ENCODE measurements at regions not wholly inside any gene's neighbourhood (a gene's known extent, or its start where the extent isn't known, plus 50 kb on each side); places are given as distances from the start of the nearest gene placed in this dataset.

DNA sequence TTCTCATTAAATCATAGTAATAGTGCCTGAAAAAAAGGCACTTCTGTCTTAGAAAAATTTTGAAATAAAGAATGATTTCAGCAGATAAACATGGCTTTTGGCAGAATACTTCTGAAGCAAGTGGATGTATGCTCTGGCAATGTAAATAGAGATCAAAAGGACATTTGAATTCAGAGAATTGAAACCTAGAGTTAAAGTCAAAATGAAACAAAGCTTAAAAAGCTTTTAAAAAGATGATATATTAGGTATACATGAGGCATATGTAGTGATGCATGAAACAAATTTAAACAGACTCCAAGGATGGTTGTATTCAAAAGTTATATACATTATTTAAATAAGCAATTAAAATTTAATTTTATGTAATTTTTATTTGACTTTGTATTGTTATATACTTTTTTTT is 1344.5 kb upstream of the TMEFF2 start:
- Histone ChIP-seq H3K79me1 (ENCODE audit: low read length) (no peaks in the 10 kb centered on the region), H3K4me1 (ENCODE audit: control insufficient read depth in 1 of 2, insufficient read depth in 2 of 2, low read length in 2 of 2) (peaks cover 0 to 3% of the 10 kb centered on the region in 2 experiments), H4K91ac (ENCODE audit: low read depth, low read length) (no peak overlapping the region), H3K36me3 (ENCODE audit: control insufficient read depth in 1 of 2, insufficient read depth in 2 of 2, low read length in 2 of 2) (no peaks in the 10 kb centered on the region), H3K79me2 (ENCODE audit: control insufficient read depth, insufficient read depth, low read length, poor library complexity) (no peaks in the 10 kb centered on the region), H2BK12ac (ENCODE audit: low read length) (no peak overlapping the region), H2BK5ac (ENCODE audit: low read depth, low read length, poor library complexity) (no peak overlapping the region), H2AFZ (ENCODE audit: insufficient read depth, low read length, poor library complexity) (no peak overlapping the region), H2AK5ac (ENCODE audit: low read length) (no peak overlapping the region), H3K27me3 (ENCODE audit: insufficient read depth, low read length) (no peaks in the 10 kb centered on the region), H3K9me3 (ENCODE audit: insufficient read depth, low read depth, low read length) (peaks cover 2% of the 10 kb centered on the region), H3K4ac (ENCODE audit: low read depth, low read length) (no peak overlapping the region), H3K27ac (ENCODE audit: low read depth, low read length) (no peak overlapping the region), H2BK120ac (ENCODE audit: insufficient read depth, low read length, poor library complexity) (no peak overlapping the region), H4K12ac (ENCODE audit: low read depth, low read length) (no peak overlapping the region), H3K23ac (ENCODE audit: low read length) (no peak overlapping the region), H3K4me2 (ENCODE audit: low read length) (no peak overlapping the region), H3K9ac (ENCODE audit: low read length) (no peak overlapping the region), H3K18ac (ENCODE audit: low read length) (no peak overlapping the region), H4K8ac (ENCODE audit: low read depth, low read length) (no peak overlapping the region), H3K14ac (ENCODE audit: low read length) (no peak overlapping the region), H3K4me3 (ENCODE audit: low read depth, low read length) (no peak overlapping the region)
- DNase-seq: no peak

- Histone ChIP-seq H2BK120ac (ENCODE audit: insufficient read depth, low read length, poor library complexity) (no peak overlapping the region), H3K27ac (ENCODE audit: low read depth, low read length) (no peak overlapping the region), H3K18ac (ENCODE audit: low read length) (no peak overlapping the region), H3K9me3 (ENCODE audit: insufficient read depth, low read depth, low read length) (peaks cover 2% of the 10 kb centered on the region), H3K4me2 (ENCODE audit: low read length) (no peak overlapping the region), H3K4ac (ENCODE audit: low read depth, low read length) (no peak overlapping the region), H3K27me3 (ENCODE audit: insufficient read depth, low read length) (no peaks in the 10 kb centered on the region), H3K9ac (ENCODE audit: low read length) (no peak overlapping the region), H4K91ac (ENCODE audit: low read depth, low read length) (no peak overlapping the region), H3K23ac (ENCODE audit: low read length) (no peak overlapping the region), H2BK5ac (ENCODE audit: low read depth, low read length, poor library complexity) (no peak overlapping the region), H3K79me1 (ENCODE audit: low read length) (no peaks in the 10 kb centered on the region), H2BK12ac (ENCODE audit: low read length) (no peak overlapping the region), H3K36me3 (ENCODE audit: control insufficient read depth in 1 of 2, insufficient read depth in 2 of 2, low read length in 2 of 2) (no peaks in the 10 kb centered on the region), H4K8ac (ENCODE audit: low read depth, low read length) (no peak overlapping the region), H3K79me2 (ENCODE audit: control insufficient read depth, insufficient read depth, low read length, poor library complexity) (no peaks in the 10 kb centered on the region), H3K4me1 (ENCODE audit: control insufficient read depth in 1 of 2, insufficient read depth in 2 of 2, low read length in 2 of 2) (peaks cover 0 to 3% of the 10 kb centered on the region in 2 experiments), H4K12ac (ENCODE audit: low read depth, low read length) (no peak overlapping the region), H2AK5ac (ENCODE audit: low read length) (no peak overlapping the region), H3K4me3 (ENCODE audit: low read depth, low read length) (no peak overlapping the region), H2AFZ (ENCODE audit: insufficient read depth, low read length, poor library complexity) (no peak overlapping the region), H3K14ac (ENCODE audit: low read length) (no peak overlapping the region)
- DNase-seq: no peak
- no CpG with 5 or more reads among the region's 2 CpGs for WGBS (ENCODE audit: extremely low coverage, insufficient coverage, insufficient read length)
These were observed 1343.3 kb upstream of the TMEFF2 start for GRCh38 chr2:193538061-193538460.

DNA sequence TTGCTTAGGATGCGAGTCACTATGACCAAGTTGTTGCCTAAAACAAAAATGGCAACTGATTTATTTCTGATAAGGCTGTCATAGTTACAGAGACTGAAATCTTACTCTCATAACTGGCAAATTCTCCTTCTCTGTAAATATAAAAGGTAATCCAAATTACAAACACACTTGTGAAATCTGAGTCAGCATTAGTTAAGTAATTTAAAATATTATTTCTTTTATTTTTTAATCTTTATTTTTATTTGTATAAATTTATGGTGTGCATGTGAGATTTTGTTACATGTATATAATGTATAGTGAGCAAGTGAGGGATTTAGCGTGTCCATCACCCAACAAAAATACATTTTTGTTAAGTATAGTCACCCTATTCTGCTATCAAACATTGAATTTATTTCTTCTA is 1342.8 kb upstream of the TMEFF2 start:
- H3K14ac ChIP-seq (ENCODE audit: low read length): no peak overlapping the region
- no peak overlapping the region for H2BK120ac ChIP-seq (ENCODE audit: insufficient read depth, low read length, poor library complexity)
- no peaks in the 10 kb centered on the region for H3K27me3 ChIP-seq (ENCODE audit: insufficient read depth, low read length)
- no peak overlapping the region for H3K18ac ChIP-seq (ENCODE audit: low read length)
- H3K36me3 ChIP-seq (ENCODE audit: control insufficient read depth in 1 of 2, insufficient read depth in 2 of 2, low read length in 2 of 2): no peaks in the 10 kb centered on the region
- no peak for DNase-seq
- no peak overlapping the region for H4K12ac ChIP-seq (ENCODE audit: low read depth, low read length)
- H3K4ac ChIP-seq (ENCODE audit: low read depth, low read length): no peak overlapping the region
- no peak overlapping the region for H3K4me3 ChIP-seq (ENCODE audit: low read depth, low read length)
- no peak overlapping the region for H2AK5ac ChIP-seq (ENCODE audit: low read length)
- H4K91ac ChIP-seq (ENCODE audit: low read depth, low read length): no peak overlapping the region
- no peak overlapping the region for H3K27ac ChIP-seq (ENCODE audit: low read depth, low read length)
- WGBS (ENCODE audit: extremely low coverage, insufficient coverage, insufficient read length): no CpG with 5 or more reads among the region's 2 CpGs
- H4K8ac ChIP-seq (ENCODE audit: low read depth, low read length): no peak overlapping the region
- peaks cover 0 to under 1% of the 10 kb centered on the region in 2 experiments for H3K4me1 ChIP-seq (ENCODE audit: control insufficient read depth in 1 of 2, insufficient read depth in 2 of 2, low read length in 2 of 2)
- H3K4me2 ChIP-seq (ENCODE audit: low read length): no peak overlapping the region
- no peak overlapping the region for H2BK12ac ChIP-seq (ENCODE audit: low read length)
- H3K9me3 ChIP-seq (ENCODE audit: insufficient read depth, low read depth, low read length): peaks cover under 1% of the 10 kb centered on the region
- no peak overlapping the region for H3K9ac ChIP-seq (ENCODE audit: low read length)
- no peaks in the 10 kb centered on the region for H3K79me1 ChIP-seq (ENCODE audit: low read length)
- H2AFZ ChIP-seq (ENCODE audit: insufficient read depth, low read length, poor library complexity): no peak overlapping the region
- H3K23ac ChIP-seq (ENCODE audit: low read length): no peak overlapping the region
- H3K79me2 ChIP-seq (ENCODE audit: control insufficient read depth, insufficient read depth, low read length, poor library complexity): no peaks in the 10 kb centered on the region
- H2BK5ac ChIP-seq (ENCODE audit: low read depth, low read length, poor library complexity): no peak overlapping the region

GRCh38 chr2:193528458-193528857 is 1333.7 kb upstream of the TMEFF2 start:
- no peak overlapping the region for H2AK5ac ChIP-seq (ENCODE audit: low read length)
- H3K9me3 ChIP-seq (ENCODE audit: insufficient read depth, low read depth, low read length): no peaks in the 10 kb centered on the region
- H2BK5ac ChIP-seq (ENCODE audit: low read depth, low read length, poor library complexity): no peak overlapping the region
- no peak overlapping the region for H3K4ac ChIP-seq (ENCODE audit: low read depth, low read length)
- no peak overlapping the region for H3K14ac ChIP-seq (ENCODE audit: low read length)
- H3K4me1 ChIP-seq (ENCODE audit: control insufficient read depth in 1 of 2, insufficient read depth in 2 of 2, low read length in 2 of 2): no peaks in the 10 kb centered on the region
- no peak overlapping the region for H4K91ac ChIP-seq (ENCODE audit: low read depth, low read length)
- H3K36me3 ChIP-seq (ENCODE audit: control insufficient read depth in 1 of 2, insufficient read depth in 2 of 2, low read length in 2 of 2): no peaks in the 10 kb centered on the region
- no peak overlapping the region for H4K12ac ChIP-seq (ENCODE audit: low read depth, low read length)
- no peak overlapping the region for H3K23ac ChIP-seq (ENCODE audit: low read length)
- no peaks in the 10 kb centered on the region for H3K79me1 ChIP-seq (ENCODE audit: low read length)
- no peak overlapping the region for H2AFZ ChIP-seq (ENCODE audit: insufficient read depth, low read length, poor library complexity)
- no peaks in the 10 kb centered on the region for H3K79me2 ChIP-seq (ENCODE audit: control insufficient read depth, insufficient read depth, low read length, poor library complexity)
- H4K8ac ChIP-seq (ENCODE audit: low read depth, low read length): no peak overlapping the region
- H3K18ac ChIP-seq (ENCODE audit: low read length): no peak overlapping the region
- WGBS (ENCODE audit: extremely low coverage, insufficient coverage, insufficient read length): no CpG with 5 or more reads among the region's 1 CpG
- no peak overlapping the region for H3K4me3 ChIP-seq (ENCODE audit: low read depth, low read length)
- no peak overlapping the region for H3K9ac ChIP-seq (ENCODE audit: low read length)
- no peak for DNase-seq
- no peak overlapping the region for H2BK12ac ChIP-seq (ENCODE audit: low read length)
- H3K4me2 ChIP-seq (ENCODE audit: low read length): no peak overlapping the region
- no peak overlapping the region for H3K27ac ChIP-seq (ENCODE audit: low read depth, low read length)
- H2BK120ac ChIP-seq (ENCODE audit: insufficient read depth, low read length, poor library complexity): no peak overlapping the region
- no peaks in the 10 kb centered on the region for H3K27me3 ChIP-seq (ENCODE audit: insufficient read depth, low read length)

Data from trophoblast cell (in vitro differentiated cells and primary cell).